ENCODE measurements at regions not wholly inside any gene's neighbourhood (a gene's known extent, or its start where the extent isn't known, plus 50 kb on each side); places are given as distances from the start of the nearest gene placed in this dataset.
"Not testable (repeated sequence)": the region's sequence is repeated elsewhere in the genome, so short reads cannot be mapped to it uniquely, and the experiment has no call there.

DNA sequence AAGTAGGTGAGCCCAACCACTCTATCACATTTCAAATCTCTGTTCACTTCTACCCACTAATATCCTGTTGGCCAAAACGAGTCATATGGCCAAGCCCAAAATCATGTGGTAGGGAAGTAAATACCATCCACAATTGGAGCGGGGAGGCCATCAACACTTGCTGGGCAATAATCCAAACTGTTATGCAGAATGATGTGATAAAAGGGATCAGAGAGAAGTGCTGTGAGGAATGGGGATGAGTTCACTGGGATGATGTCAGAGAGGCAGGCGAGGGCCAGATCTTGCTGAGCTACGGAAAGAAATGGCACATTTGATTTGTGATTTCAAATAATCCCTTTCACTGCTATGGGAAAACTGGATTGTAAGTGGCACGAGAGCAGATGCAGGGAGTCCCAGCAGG, 188.4 kb downstream of the NPIPA8 start:
- not testable (repeated sequence) for DNase-seq (ENCODE audit: low read depth)

DNA sequence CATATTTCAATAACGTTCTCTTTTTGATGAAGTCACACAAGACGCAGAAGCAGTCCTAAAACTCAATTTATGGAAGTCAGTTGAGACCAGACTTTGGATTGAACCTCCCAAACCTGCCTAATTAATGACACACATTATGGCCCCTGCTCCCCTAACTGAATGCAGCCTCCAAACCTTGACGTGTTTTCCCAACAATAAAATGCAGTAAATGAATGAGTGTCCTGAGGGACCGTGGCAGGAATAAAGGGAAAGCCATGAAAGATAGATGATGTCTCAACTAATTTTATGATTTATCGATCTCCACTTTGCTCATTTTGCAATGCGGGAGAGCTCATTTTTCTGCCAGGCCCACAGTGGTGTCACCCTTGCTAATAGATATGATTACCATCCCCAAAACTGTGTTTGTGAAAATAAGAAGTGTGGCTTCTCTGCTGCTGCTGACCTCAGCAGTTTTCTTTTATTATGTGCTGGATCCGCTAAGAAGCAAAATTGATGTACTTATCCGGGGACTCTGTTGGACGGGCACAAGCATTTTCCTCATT, 189.9 kb downstream of the NPIPA8 start:
- not testable (repeated sequence) for DNase-seq (ENCODE audit: low read depth)

DNA sequence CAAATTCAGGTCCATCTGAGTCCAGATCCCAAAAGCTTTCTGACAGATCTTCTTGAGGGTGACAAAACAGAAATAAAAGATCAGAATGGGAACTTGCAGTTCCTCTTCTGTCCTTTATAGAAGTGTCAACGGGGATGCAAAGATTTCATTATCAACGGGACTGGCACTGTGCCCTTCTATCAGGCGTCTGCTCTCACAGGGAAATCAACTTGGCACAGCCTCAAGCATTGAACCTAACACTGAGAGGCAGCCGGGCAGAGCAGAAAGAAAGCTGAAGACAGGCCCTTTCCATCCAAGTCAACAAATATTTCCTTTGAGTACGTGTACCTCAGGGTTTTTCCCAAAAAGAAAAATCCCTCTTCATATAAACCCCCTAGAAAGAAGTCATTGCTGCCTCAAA, 194.5 kb downstream of the NPIPA8 start:
- DNase-seq (ENCODE audit: low read depth) = not testable (repeated sequence)

DNA sequence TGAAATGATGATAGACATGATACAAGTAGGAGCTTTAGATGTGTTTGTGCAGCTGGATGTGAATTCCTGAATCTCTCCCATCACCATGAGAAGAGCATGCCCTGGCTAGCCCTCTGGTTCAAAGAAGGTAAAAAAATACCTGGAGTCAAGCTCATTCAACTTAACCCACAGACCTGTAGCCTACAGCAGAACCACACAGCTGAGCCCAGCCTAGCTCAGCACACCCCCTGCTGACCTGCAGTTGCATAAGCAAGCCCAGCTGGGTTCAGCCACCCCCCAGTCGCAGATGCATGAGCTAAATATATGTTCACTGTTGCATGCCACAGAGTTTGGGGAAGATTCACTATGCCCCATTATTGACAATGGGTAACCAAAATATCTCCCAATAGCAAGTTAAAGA, 200.2 kb downstream of the NPIPA8 start:
- DNase-seq (ENCODE audit: low read depth) = not testable (repeated sequence)

DNA sequence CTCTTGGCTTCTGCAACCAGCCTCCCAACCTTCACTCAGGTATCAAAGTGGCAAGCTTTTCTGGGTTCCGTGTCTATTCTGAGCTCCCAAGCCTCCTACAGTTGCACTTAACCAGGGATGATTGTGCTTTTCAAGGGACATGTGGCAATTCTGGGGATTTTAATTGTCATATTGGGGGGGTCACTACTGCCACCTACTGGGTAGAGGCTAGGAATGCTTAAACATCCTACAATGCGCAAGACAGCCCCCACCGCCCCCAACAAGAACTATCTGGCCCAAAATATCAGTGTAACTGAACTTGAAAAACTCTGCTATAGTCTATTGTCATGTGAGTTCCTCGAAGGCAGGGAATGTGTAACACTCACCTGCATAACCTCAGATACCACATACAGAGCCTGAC, 201.5 kb downstream of the NPIPA8 start:
- not testable (repeated sequence) for DNase-seq (ENCODE audit: low read depth)

DNA sequence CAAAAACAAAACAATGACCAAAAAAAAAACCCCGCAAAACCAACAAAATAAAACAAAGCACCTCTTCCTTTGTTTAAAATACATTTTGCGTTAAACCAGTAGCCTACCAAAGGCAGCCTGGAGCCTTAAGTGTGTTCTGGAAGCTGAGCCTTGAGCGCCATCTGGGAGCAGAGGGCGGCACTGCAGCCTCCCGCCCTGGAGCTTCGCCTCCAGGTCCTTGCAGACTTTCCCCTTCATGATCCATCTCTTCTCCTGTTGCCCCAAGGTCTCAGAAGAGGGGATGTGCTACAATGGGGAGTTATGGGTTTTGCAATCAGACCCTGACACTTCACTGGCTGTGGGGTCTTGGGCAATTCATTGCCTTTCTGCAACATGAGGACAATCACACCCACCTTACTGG, 204.9 kb downstream of the NPIPA8 start:
- not testable (repeated sequence) for DNase-seq (ENCODE audit: low read depth)

DNA sequence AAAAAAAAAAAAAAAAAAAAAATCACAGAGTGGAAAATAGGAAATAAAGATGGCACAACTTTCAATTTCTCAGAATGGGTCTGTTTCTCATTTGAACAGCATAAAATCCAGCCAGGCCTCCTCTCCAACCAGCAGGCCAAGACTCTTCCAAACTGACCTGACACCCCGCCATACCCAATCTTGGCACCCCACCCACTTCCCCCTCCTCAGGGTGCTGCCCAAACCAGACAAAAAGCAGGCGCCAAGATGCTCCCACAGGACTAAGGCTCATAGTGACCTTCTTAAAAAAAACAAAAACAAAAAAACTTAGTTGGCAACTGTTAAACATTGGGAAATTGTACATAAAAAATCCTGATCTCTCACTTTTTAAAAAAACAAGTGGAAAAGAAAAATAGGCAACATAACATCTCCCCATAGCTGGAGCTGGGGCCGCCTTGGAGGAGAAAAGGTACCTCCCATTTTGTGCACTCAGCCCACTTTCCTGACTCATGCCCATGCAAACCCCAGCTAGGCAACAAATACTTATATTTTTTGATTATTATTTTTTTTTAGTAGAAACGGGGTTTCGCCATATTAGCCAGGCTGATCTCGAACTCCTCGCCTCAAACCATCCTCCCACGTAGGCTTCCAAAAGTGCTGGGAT, 205.9 kb downstream of the NPIPA8 start:
- DNase-seq (ENCODE audit: low read depth) = not testable (repeated sequence)

DNA sequence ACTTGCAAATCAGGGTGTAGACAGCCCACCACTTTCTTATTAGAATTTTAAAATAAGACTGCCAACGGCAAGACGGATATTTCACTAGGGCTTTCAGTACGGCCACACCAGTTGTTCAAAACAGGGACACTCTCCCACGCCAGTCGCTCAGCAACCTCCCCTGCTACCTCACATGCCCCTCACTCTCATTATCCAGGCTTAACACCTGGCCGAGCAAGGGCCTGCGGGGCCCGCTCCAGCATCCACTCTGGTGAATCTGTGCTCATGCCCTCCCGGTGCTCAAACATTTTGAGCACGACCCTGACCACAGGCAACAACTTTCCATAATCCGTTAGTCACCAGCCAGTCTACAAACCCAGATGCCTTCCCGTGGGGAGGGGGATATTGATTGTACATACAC, 209.5 kb downstream of the NPIPA8 start:
- DNase-seq (ENCODE audit: low read depth) = not testable (repeated sequence)

DNA sequence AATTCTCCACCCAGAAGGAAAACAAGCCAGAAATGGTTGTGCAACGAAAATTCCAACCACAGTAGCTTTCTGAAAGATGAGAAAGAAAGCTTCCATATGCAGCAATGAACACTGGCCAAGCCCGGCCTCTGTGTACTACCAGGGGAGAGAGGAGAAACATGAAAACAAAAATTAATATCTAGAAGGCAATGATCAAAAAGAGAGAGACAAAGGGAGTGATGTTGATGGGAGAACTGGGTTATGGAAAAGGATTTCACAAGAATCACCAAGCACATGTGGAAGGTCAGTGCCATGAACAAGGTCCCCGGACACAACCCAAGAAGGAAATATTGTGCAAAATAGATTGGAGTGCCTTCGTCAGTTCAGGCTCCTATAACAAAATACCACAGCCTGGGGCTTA, 217.4 kb downstream of the NPIPA8 start:
- not testable (repeated sequence) for DNase-seq (ENCODE audit: low read depth)

DNA sequence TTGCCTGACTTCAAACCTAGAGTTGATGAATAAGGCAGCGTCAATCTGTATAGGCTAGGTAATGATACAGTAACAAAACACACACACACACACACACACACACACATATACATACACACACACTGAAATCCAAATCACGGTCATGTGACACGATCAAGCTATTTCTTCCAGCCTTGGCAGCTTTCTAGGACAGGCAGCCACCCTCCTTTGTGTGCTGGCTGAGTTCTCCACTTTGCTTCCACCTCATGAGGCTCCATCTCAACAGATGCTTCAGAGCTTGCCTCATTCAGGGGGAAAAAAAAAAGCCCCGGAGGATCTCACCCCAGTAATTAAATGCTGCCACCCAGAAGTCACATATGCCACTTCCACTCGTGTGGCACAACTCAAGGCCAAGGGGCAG, 217.9 kb downstream of the NPIPA8 start:
- not testable (repeated sequence) for DNase-seq (ENCODE audit: low read depth)

DNA sequence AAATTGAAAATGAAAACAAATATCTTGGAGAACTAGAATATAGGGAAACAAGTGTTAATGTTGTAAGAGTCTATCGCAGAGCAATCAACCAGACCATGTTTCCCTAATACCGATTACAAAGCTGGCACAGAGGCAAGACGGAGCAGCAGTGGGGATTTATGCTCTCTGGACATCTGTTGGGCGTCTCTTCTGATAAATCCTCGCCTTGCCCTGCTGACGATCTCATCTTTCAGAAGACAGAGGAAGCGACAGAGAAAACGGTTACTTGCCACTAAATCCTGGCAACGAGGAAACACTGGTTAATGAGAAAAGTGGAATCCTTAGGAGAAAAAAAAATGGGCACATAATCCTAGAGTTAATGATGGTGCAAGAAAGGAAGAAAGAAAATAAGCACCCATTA, 218.5 kb downstream of the NPIPA8 start:
- DNase-seq (ENCODE audit: low read depth) = not testable (repeated sequence)

DNA sequence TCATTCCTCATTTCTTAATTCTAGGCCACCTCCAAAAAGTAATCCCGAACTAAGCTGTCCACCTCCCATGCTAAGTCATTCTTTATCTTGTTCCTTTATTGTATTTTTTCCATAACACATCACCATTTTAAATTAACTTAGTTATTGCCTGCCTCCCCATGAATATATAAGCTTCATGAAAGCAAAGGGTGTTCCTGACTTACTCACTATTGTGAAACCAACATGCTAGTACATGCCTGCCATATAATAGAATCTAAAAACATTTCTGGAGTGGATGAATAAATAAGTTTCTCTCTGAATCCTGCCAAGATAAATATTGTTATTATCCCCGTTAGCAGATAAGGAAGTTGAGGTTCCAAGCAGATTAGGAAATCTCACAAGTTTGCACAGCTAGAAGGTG, 232.1 kb downstream of the NPIPA8 start:
- DNase-seq (ENCODE audit: low read depth) = not testable (repeated sequence)

DNA sequence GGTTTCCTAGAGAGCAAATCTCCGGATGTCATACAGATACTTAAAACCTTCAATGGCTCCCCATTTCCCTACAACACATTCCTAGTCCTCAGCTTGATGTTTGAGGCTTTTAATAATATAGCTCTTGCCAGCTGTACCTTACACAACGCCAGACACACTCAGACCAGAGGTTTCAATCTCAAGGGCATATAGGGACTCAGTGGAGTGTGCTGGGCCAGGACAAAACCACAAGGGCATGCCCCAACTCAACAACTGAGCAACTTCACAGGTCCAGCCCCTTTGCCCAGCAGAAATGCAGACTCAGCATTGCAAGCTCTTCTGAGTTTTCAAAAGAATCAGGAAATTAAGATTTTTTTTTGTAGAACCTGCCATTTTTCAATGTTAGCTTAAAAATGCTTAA, 235.5 kb downstream of the NPIPA8 start:
- not testable (repeated sequence) for DNase-seq (ENCODE audit: low read depth)

DNA sequence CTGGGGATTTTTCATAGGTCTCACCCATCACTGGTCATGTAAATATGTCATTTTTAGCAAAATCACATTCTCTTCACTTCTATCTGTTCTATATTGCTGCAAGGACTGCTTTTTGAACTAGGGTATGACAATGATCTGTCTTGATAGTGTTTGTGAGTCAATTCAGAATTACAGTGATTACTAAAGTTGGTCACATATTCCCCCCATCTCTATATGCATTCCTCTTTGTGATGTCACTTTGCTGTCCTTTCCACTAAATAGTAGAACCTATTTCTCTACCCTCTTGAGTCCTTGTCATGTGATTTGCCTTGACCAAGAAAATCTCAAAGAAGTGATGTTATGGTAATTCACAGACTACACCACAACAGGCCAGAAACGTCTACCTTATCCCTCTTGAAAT, 243.9 kb downstream of the NPIPA8 start:
- DNase-seq (ENCODE audit: low read depth) = not testable (repeated sequence)

DNA sequence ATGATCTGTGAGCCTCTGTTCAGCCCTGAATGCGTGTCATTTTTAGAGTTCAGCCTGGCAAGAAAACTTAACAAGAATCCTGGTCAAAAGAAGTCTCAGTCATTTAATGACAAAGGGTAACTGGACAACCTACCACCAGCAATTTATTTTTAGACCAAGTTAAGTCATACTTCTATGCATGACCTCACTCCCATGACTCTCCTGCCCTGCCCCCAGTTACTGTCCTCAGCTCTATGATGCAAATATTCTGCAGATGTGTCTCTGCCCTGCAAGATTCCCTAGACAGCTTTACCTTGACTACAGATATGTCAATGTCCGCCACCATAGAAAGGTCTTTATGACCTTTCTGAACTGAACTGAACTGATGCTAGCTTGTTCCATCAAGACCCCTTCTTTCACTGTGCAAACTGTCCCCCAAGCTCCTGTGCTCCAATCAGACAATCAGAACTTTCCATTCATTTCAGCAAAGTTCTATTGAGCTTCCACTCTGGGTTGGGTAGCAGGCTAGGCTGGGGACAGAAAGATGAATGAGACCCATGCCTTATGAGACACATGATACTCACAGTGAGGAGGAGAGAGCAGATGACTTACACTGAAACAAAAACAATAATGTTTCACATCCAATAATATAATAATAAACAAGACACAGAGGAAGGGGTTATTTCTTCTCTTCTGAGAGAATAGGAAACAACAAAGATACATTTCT, 255.7 kb downstream of the NPIPA8 start:
- not testable (repeated sequence) for DNase-seq (ENCODE audit: low read depth)

DNA sequence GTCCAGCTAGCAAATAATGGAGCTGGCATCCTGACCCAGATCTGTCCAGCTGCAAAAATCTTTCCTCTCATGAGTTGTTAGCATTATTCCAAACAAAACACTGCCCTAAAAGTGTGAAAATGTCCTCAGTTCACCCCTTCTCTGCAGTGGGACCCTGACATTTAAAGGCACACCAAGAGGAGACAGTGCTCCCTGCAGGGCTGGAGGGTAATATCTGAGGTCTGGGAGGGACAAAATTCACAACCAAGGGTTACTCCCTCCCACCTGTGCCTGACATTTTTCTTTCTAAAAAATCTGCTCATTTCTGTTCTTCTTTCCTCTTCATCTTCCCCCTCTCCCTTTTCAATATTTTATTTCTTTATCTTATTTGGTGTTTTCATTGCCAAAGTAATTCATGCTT, 258.6 kb downstream of the NPIPA8 start:
- not testable (repeated sequence) for DNase-seq (ENCODE audit: low read depth)

DNA sequence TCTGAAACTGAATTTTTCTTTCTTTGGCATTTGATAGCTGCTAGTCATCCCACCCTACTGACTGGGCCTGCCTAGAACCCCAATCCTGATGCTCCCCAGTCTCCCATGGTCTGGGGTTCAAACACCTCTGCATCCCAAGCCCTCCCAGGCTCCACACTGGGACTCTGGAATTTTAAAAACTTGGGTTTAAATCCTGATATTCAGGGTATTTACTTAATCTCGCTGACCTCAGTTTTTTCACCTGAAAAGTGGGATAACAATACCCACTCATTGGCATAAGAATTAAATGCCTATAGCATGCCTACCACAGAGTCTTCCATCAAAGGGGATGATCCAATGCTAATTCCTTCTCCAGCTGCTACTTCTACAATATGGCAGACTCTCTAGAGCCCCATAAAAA, 264.4 kb downstream of the NPIPA8 start:
- DNase-seq (ENCODE audit: low read depth) = no peak

DNA sequence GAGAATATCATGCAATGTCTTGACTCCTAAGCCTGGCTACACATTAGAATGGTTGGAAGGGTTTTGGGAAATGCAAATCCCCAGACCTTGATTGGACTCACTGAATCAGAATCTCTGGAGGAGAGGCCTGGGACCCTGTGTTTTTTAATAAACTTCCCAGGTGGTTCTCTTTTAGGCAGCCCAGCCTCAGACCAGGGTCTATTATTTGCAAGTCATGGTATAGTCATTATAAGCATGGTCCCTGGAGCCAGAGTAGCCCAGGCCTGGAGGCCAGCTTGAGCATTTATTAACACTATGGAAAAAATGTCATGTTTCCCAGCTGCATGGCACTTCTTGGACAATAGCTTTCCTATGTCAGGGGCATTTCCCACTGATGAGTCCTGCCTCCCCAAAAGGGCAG, 266.9 kb downstream of the NPIPA8 start:
- no peak for DNase-seq (ENCODE audit: low read depth)

DNA sequence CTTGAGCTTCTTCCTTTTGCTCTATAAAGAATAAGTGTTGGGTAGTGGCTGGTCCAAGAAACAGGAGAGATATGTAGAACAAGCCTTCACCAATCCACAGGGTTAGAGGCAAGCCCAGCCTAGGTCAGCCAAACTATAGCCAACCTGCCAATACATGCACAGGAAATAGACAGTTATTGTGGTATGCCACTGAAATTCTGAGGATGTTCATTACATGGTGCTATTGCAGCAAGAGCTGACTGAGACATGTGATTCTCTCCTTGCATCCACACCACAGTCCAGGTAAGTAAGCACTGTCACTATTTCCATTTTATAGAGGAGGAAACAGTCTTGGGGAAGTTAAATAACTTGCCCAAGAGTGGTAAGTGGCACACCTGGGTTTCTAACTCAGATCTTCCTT, 268.1 kb downstream of the NPIPA8 start:
- DNase-seq (ENCODE audit: low read depth) = no peak

DNA sequence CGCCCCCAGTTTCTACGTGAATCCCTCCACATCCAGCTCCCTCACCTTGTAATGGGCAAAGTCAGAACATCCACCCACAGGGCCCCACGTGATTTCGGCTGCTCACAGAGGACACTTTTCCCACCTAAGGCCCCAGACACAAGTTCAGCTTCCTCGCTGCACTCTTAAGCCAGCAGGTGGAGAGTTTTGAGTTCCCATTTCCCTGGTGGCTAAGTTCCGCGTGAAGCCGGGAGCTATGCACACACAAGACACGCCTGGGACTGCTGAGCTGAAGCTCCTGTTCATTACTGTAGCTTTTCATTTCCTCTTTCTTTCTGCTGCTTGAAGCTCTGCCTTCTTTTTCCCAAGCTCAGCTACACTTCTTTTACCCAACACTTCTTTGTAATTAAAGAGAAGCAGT, 273.8 kb downstream of the NPIPA8 start:
- DNase-seq (ENCODE audit: low read depth) = no peak

DNA sequence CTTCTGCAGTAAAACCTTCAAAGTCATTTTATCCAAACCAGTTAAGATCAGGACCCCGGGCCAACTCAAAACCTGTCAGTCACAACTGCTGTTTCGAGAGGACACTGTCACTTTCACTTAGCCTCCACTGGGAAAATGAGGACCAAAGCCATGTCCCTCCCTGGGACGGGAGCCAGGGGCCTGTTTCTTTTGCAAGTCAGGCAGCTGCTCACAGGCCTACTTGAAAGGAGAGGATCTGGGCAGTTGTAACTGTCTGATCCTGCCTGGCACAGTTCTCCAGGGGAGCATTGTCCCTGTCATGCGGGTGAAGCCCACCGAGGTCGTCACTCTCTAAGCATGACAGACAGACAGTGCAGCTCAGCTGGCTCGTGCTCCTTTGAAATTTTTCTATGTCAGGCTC, 276.2 kb downstream of the NPIPA8 start:
- no peak for DNase-seq (ENCODE audit: low read depth)

DNA sequence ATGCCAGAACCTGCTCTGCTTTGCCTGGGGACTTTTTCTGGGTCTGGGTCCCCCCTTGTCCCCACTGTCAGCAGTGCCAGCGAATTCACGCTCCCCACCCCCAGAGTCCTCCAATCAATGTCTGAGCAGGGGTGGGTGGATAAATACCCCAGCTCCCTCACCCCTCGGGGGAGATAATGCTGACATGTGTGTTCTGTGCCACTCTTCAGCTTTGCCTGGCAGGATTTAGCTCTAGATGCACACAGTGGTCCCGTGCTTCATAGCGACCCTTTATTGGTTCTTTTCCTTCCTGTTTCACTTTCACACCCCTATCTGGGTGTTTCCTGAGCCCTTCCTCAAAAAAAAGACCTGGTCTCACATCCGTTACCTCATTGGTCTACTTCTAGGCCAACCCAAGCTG, 277.0 kb downstream of the NPIPA8 start:
- DNase-seq (ENCODE audit: low read depth) = no peak

DNA sequence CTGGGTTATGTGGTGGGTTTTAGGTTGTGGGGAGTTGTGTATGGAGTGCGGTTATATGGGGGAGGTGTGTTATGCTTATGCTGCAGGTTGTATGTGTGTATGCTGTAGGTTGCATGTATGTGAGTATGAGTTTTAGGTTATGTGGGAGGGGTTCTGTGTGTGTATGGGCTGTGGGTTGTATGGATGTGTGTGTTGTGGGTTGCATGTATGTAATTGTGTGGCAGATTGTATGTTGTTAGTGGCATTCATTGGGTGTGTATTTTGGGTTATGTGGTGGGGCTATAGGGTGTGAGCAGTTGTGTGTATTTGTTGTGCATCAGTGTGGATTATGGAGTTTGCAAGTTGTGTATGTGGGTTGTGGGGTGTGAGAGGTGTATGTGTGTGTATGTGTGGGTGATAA, 277.4 kb downstream of the NPIPA8 start:
- no peak for DNase-seq (ENCODE audit: low read depth)

All from amniotic epithelial cell (primary cell).